ENCODE measurements at regions not wholly inside any gene's neighbourhood (a gene's known extent, or its start where the extent isn't known, plus 50 kb on each side); places are given as distances from the start of the nearest gene placed in this dataset.

DNA sequence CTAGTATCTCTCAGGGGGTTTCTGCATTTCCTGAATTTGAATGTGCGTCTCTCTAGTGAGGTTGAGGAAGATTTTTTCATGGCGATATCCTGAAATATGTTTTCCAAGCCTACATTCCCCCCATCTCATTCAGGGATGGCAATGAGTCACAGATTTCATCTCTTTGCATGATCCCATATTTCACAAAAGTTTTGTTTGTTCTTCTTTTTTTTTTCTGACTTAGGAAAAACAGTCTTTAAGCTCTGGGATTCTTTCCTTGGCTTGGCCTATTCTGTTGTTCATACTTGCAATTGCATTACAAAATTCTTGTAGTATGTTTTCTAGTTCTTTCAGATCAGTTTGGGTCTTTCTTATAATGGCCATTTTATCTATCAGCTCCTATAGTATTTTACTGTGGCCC, 136.5 kb downstream of the DSEL start:
- no peak for DNase-seq

DNA sequence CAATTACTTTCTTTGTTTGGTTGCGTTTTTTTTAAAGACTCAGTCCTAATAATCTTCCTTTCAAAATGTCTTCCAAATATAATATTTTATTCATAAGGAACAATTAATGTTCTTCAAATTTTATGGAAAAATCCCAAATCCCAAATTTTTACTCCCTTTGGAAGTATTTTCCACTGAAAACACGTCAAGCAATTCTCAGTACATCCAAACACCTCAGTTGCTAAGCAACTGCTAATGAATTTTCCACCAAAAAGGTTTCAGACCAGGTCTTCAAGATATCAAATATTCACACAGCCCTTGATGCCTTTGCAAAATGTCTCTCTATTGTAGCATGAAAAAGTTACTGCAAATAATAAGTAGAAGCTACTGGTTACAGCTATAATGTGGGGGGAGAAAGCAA, 140.1 kb downstream of the DSEL start:
- no peak for DNase-seq

DNA sequence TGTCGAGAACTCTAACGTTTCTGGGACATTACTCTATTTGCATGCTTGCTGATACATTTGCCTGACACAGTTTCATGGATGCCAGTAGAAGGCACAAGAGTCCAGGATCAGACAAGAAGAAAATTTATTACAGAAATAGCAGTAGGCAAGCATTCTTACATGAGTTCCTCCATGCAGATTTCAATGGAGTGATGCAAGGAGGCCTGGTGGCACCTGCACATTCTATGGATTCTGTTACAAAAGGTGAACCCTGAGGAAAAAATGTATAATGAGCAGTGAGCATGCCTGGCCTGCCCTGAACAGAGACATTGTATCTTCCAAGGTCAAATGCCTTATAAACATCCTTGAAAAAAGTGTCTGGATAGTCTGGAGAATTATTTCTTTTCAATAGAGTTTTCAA, 142.9 kb downstream of the DSEL start:
- no peak for DNase-seq

DNA sequence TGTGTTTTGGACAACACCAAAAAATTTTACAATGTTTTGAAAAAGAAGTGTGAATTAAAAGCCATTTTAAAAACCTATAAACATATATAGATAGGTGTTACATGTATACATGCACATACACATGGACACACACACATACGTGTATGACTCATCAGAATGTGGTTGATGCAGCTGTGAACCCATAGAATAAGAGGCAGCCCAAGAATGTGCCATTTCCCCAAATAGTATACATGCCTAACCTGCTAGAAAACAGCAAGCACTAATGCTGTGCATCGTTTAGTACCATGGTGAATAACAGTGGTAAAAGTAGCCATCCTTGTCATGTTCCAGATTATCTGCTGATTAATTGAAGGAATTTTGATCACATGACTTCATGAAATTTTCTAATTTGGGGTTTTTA, 149.0 kb downstream of the DSEL start:
- peak; percentile 3 for DNase-seq

DNA sequence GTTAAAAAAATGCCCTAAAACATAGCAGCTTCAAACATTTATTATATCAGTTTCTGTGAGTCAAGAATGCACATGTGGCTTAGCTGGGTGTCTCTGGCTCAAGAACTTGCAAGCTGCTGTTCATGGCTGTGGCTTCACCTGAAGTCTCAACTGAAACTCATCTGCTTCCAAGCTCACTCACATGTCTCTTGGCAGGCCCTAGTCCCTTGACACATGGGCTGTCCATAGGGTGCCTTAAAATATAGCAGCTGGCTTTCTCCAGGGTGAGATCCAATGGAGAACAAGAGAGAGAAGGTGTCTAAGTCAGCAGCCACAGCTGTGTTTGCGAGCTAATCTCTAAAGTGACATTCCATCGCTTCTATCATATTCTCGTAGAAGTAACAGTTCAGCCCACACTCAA, 152.8 kb downstream of the DSEL start:
- no peak for DNase-seq

DNA sequence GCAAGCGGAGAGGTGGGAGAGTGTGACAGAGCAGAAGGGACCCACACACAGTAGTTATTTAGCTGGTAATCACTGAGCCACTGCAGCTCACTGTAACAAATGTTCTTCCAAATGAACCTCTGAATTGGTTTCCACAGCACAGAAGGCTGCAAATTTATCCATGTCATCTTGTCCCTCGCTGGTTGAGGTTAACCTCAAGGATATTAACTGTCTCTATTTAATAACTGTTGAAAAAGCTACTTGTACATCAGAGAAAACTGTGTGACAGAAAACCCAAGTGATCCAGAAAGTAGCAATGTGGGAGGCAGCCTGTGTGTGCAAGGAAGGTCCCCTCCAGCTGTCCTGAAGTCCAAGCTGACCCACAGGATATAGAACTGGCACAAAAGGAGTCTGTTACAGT, 153.6 kb downstream of the DSEL start:
- no peak for DNase-seq

DNA sequence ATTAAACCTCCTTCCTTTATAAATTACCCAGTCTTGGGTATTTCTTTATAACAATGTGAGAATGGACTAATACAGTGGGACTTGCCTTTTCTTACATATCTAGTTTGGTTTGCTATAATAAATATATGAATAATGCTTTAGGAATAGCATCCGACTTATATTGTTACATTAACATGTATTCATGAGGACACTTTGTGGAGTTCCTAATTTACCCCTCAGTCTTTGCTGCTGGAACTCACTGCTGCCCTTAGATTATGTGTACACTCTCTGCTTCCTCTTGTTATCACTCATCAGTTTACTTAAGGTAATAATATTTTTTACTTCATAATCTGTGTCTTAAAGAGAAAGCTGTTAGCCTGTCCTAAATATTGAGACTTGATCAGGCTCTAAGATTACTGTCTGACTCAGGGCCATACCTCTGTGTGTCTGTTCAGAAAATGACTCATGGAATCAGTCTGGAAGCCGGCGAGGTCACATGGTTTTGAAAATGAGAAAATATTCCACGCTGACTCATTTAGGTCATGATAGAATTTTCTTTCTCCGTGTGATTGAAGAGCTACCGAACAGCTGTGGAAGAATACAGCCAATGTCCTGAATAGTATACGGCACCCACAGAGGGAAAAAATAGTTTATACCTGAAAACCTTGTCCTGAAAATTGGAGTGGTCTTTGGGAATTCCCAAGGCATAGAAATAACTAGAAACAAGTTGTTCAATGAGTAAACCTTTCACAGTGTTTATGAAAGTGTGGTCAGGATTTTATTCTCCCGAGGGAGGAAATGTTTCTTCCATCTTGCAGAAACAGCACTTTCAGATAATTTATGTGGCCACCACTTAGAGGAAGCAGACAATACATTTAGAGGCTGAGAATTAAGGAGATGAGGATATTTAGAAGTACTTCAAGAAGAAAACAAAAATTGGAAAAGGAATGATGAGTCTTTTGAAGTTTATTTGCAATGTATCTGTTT, 156.4 kb downstream of the DSEL start:
- DNase-seq: no peak

DNA sequence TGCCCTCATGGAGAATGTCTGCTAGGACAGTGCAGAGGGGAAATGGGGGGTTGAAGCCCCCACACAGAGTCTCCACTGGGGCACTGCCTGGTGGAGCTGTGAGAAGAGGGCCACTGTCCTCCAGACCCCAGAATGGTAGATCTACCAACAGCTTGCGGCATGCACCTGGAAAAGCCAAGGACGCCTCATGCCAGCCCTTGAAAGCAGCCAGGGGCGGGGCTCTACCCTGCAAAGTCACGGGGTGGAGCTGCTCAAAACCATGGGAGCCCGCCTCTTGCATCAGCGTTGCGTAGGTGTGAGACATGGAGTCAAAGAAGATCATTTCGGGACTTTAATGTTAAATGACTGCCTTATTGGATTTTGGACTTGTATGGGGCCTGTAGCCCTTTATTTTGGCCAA, 157.6 kb downstream of the DSEL start:
- no peak for DNase-seq

DNA sequence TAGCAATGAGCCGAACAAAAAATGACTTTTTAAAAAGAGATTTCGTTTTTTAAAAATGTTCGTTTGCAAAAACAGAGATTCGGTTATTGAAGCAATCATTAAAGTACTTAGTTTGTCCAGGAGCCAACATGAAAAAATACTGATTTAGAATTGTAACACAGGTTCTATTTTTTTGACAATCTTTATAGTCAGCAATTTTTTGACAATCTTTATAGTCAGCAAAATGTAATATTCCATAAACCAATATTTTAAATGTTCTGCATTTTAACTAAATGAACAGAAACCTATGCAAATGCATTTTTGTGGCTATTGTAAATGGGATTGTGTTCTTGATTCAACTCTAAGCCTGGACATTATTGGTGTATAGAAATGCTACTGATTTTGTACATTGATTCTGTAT, 161.8 kb downstream of the DSEL start:
- no peak for DNase-seq

DNA sequence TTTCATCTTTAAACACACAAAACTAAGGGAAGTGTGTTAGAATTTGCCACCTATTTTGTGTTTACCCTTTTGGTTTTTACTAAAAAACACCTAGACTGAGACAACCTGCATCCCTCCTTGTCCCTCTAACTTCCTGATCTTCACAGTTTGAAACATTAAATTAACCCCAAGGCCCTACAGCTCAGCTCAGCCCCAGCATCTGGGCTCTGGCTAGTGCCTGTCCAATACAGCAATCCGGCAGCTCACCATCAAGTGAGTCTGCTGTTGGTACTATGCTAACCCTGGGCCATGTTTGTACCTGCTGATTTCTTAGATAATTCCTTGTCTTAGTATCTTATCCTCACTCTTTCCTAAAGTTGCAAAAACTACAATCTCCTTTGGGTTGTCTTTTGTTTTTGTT, 162.4 kb downstream of the DSEL start:
- no peak for DNase-seq

DNA sequence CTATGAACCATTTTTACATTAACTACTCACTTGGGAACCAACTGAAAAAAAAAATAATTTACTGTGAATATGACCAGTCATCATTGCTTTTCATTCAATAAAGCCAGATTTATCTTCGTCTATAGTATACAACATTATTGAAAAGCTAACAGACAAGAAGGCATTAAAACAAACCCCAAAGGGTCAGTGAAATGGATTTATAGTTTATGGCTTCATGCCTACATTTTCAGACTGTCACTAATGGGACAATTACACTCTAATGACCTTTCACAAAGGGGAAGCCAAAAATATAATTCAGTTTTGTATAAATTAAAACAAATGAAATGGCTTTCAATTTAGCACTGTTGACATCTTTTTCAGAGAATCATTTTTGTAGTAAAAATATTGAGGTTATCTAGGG, 169.1 kb downstream of the DSEL start:
- no peak for DNase-seq

DNA sequence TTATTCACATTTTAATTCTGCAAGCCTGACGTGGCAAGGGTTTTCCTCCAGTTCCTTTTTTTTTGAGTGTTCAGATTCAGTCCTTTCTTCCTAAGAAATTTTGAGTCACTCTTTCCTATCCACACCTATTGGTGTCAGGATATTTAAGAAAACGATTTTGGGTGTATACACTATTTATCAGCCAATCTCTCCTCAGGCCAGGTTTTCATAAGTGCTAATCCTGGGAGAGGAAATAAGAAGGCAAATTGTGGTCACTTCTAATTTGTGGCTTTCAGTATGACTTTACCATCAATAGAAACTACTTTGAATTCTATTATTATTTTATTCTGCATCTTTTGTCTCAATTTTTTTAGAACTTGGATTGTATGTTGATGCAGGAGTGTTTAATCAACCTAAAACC, 174.4 kb downstream of the DSEL start:
- no peak for DNase-seq

DNA sequence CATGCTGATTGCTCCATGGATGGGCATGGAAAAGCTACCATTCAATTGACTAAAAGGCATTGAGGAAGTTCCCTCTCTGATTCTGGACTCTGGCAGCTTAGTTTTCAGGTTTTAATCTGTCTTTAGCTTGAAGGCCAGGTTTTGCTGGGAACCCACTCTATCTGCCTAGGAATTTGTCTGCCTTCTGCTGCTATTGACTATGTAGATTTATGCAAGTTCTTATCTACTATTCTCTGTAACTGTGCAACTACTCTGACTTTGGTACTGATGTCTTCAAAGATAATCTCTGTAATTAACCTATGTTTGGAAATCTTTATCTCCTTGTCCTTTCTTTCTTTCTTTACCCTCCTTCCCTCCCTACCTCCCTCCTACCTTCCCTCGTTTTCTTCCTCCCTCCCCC, 178.8 kb downstream of the DSEL start:
- DNase-seq: no peak

DNA sequence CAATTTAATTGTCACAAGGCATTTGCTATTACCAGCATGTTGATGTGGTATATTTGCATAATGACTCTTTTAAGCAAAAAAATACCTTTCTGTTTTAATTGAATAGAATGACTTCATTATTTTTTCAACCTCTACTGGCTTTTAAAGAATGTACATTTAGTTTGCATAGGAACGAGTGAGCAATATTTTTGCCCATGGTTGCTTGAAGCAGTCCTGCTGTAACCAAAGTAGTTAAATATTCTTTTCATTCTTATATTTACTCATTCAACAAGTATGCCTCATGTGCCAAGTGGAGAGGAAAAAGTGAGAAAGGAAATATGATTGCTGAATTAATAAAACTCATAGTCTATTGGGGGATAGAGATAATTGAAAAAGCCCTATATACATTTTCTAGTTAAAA, 184.7 kb downstream of the DSEL start:
- DNase-seq: no peak

DNA sequence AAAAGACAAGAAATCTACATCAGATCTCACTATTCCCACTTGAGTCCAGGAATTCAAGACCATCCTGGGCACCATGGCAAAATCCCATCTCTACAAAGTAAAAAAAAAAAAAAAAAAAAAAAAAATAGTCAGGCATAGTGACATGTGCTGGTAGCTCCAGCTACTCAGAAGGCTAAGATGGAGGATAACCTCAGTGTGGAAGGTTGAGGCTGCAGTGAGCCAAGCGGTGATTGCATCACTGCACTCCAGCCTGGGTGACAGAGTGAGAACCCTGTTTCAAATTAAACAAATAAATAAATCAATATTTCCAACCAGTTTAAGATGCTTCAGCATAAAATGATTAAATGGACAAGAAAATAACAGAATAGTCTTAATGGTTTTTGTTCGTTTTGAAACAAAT, 197.4 kb downstream of the DSEL start:
- DNase-seq: no peak

DNA sequence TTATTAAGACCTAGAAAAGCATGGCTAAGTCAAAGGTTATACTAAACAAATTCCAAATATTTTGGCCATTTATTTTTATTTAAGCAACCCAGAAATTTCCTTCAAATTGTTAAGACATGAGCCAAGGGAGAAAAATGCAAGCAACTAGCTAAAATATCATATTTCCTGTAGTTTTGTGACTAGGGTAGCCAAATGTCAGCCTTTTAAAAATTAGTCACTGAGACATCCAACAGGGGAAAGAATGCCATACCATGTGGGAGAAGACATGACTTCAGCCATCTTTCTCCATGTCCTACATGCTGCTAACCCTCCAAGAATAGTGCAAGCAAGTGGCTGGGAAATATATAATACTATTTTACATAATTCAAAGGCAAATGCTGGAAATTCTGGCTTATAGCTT, 197.9 kb downstream of the DSEL start:
- DNase-seq: no peak

DNA sequence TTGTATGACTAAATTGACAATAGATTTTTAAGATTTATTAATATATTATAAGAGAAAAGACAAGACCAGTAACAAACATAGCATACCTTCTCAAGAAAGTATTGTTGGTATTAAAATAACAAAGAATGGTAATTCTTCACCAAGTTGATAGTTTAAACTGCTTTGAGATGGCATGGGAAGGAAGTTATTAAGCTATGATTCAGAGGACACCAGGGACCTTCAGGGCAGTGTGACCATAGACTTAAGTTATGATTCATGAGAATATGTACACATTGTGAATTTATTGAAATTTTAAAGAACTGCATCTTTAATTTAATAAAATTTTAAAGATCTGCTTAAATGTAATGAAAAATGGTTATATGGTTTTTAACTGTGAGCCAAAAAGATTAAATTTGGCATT, 205.7 kb downstream of the DSEL start:
- DNase-seq: no peak

DNA sequence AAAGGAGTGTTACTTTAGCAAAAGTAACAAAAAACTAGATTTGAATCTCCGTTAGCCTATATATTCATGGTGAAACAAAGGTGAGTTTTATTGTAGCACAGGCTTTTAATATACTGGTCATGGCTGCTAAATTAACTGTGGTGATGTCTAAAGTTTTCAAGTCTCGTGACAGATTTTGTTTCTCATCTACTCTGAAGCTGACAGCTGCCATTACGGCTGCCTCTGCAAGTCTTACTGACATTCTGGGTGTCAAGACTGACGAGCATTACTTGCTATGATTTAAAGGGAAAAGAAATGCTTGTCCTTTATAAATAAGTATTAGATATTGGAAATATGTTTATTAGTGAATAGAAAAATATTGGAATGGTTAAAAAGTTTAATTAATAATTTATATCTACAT, 207.7 kb downstream of the DSEL start:
- no peak for DNase-seq

DNA sequence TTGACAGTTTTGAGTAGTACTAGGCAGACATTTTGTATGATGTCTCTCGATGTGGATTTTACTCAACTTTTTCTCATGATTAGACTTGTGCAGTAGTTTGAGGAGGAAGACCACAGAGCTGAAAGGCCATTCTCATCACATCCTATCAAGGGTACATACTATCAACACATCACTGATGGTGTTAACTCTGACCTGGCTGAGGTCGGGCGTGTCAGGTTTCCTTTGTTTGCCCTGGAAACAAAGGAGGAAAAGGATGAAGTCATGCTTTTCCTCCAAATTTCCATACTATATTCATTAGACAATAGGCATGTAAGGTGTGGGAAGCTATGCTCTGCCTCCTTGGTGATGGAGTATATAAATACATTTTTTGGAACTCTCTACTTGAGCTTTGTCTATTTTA, 211.1 kb downstream of the DSEL start:
- DNase-seq: no peak

DNA sequence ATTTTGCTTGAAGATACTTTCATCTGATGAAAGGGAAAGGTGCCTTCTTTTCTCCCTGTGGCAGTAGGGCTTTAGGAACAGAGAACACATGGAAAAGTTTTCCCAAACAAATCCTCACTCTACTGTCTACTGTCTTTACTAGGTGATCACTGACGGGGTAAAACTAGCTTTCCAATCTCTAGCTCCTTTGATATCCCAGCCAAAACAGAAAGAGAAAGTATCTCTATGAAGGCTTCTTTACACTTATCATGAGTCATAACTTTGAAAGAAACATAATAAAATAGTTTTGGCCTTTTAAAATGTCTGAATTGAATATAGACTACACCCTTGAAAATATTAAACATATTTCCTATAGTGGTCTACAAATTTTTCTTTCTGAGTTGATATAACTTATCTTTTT, 214.5 kb downstream of the DSEL start:
- no peak for DNase-seq

DNA sequence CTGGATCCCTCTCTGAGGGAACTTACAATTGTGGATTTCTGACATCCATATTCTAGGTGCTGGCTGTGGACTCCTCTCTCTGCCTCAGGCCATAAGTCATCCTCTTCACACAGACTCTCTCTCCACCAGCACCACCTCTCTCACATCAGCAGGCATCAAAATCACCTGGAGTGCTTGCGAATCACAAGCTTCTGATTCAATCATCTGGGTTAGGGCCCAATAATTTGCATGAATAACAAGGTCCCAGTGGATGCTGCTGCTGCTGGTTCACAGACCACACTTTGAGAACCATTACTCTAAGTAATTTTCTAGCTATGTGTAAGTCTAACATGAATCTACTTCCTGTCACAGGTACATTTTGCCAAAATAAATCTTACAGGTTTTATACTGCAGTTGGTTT, 214.9 kb downstream of the DSEL start:
- DNase-seq: no peak

DNA sequence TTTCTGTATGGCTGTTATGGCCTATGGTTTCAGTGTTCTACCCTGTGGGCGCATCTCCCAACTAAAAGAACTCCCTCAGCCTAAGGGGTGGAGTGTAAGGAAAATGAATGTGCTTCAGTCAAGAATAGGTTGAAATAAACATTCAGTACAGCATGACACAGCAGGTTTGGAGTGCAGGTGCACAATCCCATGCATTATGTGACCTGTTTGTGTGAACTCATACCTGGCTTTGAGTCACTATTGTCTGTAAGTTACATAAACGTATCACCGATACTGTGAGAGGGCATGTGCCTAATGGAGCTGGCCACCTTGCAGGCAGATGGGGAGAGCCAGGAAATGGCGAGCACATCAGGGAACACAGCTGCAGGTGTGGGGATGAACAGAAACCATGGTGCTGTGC, 216.0 kb downstream of the DSEL start:
- DNase-seq: no peak

DNA sequence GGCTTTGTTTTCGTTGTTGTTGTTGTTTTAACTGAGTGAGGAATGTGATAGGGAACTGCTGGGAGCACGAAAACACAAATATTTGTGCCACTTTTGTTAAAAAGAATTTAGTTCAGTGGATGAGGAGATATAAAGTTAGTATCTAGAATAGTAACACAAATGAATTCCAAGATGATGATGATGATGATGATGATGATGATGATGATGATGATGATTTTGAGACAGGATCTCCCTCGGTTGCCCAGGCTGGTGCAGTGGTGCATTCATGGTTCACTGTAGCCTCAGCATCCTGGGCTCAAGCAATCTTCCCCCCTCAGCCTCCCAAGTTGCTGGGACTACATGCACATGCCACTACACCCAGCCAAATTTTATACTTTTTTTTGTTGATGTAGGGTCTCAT, 223.7 kb downstream of the DSEL start:
- no peak for DNase-seq

DNA sequence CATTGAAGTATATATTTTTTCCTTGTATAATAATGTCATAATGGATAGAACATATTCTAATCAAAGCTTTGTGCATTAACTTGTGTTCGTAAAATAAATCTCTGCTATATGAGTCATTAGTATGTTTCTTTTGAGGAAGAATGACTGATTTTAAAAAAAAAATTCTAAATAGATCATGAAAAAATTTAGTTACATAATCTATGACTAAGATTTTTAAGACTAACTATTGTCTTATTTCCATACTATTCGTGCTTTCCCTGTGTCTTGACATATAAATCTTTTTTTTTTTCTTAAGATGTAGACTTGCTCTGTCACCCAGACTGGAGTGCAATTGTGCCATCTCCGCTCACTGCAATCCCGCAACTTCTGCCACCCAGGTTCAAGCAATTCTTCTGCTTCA, 226.1 kb downstream of the DSEL start:
- no peak for DNase-seq

DNA sequence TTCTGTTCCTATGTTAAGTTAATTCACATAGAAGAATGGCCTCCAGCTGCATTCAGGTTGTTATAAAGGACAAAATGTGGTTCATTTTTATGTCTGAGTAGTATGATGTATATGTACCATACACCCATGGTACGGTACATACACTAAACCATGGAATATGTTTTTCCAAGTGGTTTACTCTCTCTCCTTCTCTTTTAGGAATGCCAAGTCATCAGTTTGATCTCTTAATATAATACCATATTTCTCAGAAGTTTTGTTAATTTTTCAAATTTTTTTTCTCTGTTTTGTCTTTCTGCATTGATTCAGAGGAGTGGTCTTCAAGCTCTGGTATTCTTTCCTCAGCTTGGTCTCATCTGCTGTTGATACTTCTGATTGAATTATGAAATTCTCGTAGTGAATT, 230.9 kb downstream of the DSEL start:
- no peak for DNase-seq
